PFSK-1 (cell line): ENCODE measurements at regions not wholly inside any gene's neighbourhood (a gene's known extent, or its start where the extent isn't known, plus 50 kb on each side); places are given as distances from the start of the nearest gene placed in this dataset.
A peak's percentile ranks its signal among the peaks of the same experiment; 100 is the strongest.

Experiments used
- FOXP2 ChIP-seq: optimal IDR thresholded peaks from 2 replicates; pipeline ENCODE3; 2011; ENCODE audit warnings: borderline replicate concordance, control low read depth, inconsistent platforms; ENCODE audit not compliant: insufficient read depth; ENCODE audit errors: extremely low read length, extremely low read depth
- POLR2AphosphoS5 ChIP-seq: IDR thresholded peaks from 2 replicates; pipeline ENCODE4 v1.6.1; 2012; ENCODE audit warnings: low read depth, mild to moderate bottlenecking, control low read depth, low read length, moderate library complexity
- REST ChIP-seq, 2 experiments: IDR thresholded peaks; 2 replicates each; pipeline versions ENCODE4 v1.6.1 to v1.8.0; 2011 to 2012; ENCODE audit warnings: low read depth in 2 of 2, low read length in 2 of 2, control low read depth in 1 of 2, inconsistent platforms in 1 of 2, mild to moderate bottlenecking in 1 of 2, moderate library complexity in 1 of 2; ENCODE audit not compliant: insufficient read depth in 1 of 2
- SIN3A ChIP-seq: IDR thresholded peaks from 2 replicates; pipeline ENCODE4 v1.6.1; 2012; ENCODE audit warnings: mild to moderate bottlenecking, low read length, moderate library complexity, borderline replicate concordance; ENCODE audit not compliant: insufficient read depth
- TAF1 ChIP-seq: IDR thresholded peaks from 2 replicates; pipeline ENCODE4 v1.6.1; 2012; ENCODE audit warnings: low read length, control low read depth, borderline replicate concordance; ENCODE audit not compliant: insufficient read depth

DNA sequence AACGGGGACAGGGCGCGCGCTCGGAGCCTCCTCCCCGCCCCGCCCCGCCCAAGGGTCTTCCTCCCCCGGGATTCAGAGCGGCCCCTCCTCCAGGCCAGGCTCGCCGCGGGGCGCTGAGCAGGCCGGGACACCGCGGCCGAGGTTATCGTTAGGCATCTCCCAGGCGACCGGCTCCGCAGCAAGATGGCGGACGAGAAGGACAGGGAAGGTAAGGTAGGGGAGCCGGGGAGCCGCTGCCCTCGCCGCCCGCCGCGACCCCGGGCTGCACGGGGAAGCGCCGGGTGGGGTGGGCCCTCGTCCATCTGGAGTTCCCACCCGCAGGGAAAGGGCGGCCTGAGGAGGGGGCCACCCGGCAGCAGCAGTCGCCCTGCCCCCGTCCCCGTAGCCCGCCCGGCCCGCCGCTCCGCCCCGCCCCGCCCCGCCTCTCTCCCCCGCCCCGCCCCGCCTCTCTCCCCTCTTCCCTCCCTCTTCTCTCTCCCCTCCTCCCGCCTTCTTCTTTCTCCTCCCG, 105.9 kb upstream of the HNRNPU start:
- TF ChIP-seq POLR2AphosphoS5 = peak; percentile 84
- TF ChIP-seq TAF1 = no peak

GRCh38 chr1:244969355-244970235, 105.3 kb upstream of the HNRNPU start:
- peak; percentile 22; the same call in 1 of the 2 replicates for TF ChIP-seq SIN3A
- TF ChIP-seq TAF1 = no peak; the same call in 1 of the 2 replicates

DNA sequence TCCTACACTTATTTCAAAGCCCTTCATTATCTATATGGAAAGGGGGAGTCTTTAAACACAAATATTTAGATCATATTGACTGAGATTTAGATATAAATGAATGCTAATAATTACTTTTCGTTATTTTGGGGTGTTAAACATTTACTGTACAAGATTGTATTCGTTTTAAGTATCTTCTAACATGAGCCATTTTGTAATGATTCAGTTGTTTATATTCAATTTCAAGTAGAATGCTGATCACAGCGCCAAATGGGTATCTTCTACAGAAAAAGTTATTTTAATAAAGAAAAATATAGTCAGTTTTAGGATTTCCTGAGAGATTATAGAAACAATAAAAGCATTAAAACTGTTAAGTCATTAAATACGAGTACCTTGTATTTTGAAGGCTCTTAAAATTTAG, 104.5 kb upstream of the HNRNPU start:
- TF ChIP-seq SIN3A (no peak), TAF1 (no peak), POLR2AphosphoS5 (no peak), REST (IDR thresholded peaks at IDR 0.05; ENCODE audit: insufficient read depth in 1 of 2, low read depth in 2 of 2, low read length in 2 of 2) (no peak), FOXP2 (no peak)

DNA sequence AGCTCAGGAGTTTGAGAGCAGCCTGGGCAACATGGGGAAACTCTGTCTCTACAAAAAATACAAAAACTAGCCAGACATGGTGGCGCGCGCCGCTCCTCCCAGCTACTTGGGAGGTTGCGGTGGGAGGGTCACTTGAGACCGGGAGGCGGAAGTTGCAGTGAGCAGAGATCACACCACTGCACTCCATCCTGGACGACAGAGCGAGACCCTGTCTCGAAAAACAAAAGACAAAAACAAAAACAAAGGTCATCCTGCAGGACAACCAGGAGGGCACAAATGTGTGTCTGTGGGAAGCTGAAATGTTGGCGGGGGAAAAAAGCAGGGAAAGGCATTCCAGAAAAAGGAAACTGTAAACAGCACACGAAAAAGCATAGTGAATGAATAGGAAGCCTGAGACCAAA, 104.1 kb upstream of the HNRNPU start:
- TF ChIP-seq FOXP2 = no peak
- TF ChIP-seq REST (IDR thresholded peaks at IDR 0.05; ENCODE audit: insufficient read depth in 1 of 2, low read depth in 2 of 2, low read length in 2 of 2) = no peak
- no peak for TF ChIP-seq TAF1
- TF ChIP-seq POLR2AphosphoS5 = no peak
- TF ChIP-seq SIN3A = no peak

DNA sequence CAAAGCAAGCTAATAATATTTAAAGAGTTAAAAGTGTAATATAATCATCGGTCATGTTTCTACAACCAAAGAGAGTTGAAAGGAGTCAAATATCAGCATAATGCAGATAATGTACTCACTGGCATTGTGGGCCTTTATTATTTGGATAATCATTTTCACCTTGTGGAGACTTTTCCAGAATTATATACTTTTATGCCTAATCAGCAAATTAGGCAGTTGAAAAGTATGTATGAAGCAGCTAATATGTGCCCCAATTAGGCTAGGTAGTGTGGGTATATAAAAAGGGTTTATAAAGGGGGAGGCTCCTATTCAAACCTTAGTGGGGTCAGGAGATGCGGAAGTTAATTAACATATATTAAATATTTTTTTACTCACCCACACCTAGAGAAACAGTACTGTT, 102.8 kb upstream of the HNRNPU start:
- TF ChIP-seq TAF1 (no peak), POLR2AphosphoS5 (no peak), FOXP2 (no peak), SIN3A (no peak), REST (IDR thresholded peaks at IDR 0.05; ENCODE audit: insufficient read depth in 1 of 2, low read depth in 2 of 2, low read length in 2 of 2) (no peak)

- TF ChIP-seq REST (IDR thresholded peaks at IDR 0.05; ENCODE audit: insufficient read depth in 1 of 2, low read depth in 2 of 2, low read length in 2 of 2) (no peak), SIN3A (no peak), POLR2AphosphoS5 (no peak), FOXP2 (no peak), TAF1 (no peak)
These were observed 101.1 kb upstream of the HNRNPU start for GRCh38 chr1:244965185-244966030.
